ENCODE measurements at regions not wholly inside any gene's neighbourhood (a gene's known extent, or its start where the extent isn't known, plus 50 kb on each side); places are given as distances from the start of the nearest gene placed in this dataset.

DNA sequence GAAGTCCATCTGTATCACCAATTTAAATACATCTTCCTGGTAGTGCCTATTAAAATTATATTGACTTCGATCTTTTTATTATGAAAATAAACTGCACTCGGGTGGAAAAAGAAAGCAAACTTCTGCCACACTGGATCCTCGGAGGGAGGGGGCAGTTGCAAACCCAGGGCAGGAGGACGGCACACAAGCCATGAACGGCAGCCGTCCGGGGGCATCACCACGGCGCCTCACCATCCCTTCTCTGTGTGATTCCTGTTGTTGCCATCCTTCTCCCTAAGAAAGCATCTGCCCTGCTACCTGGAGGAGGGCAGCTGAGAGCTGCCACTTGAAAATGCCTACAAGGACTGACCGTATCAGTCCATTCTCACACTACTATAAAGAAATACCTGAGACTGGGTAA is 53.9 kb upstream of the ENPP7 start:
- TF ChIP-seq EZH2 (IDR thresholded peaks at IDR 0.05; ENCODE audit: insufficient read depth, low read length) (no peak), CTCF (IDR thresholded peaks at IDR 0.05; ENCODE audit: insufficient read depth, low read depth, low read length) (no peak)
